ENCODE measurements at regions not wholly inside any gene's neighbourhood (a gene's known extent, or its start where the extent isn't known, plus 50 kb on each side); places are given as distances from the start of the nearest gene placed in this dataset.
"Not testable (repeated sequence)": the region's sequence is repeated elsewhere in the genome, so short reads cannot be mapped to it uniquely, and the experiment has no call there.

DNA sequence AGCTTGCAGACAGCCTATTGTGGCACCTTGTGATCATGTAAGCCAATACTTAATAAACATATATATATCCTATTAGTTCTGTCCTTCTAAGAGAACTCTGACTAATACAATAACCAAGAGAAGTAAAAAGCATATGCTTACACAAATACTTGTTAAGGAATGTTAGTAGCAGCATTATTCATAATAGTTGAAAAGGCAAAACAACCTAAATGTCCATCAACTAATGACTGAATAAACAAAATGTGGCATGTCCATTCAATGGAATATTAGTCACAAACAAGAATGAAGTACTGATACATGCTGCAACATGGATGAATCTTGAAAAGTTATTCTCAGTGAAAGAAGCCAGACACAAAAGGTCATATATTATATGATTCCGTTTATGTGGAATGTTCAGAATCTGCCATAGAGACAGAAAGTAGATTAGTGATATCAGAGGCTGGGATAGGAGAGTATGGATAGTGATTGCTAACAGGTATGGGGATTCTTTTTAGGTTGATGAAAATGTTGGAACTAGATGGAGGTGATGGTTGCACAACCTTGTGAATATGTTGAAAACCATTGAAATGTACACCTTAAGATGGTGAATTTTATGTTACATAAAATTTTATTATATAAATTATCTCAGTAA lies 112.5 kb upstream of the UNC5B start:
- Mint-ChIP-seq H3K4me1 (no peaks in the 10 kb centered on the region), H3K4me3 (no peak overlapping the region), H3K36me3 (no peaks in the 10 kb centered on the region), H3K27me3 (peaks cover 19% of the 10 kb centered on the region), H3K9me3 (no peaks in the 10 kb centered on the region), H3K27ac (no peak overlapping the region)

DNA sequence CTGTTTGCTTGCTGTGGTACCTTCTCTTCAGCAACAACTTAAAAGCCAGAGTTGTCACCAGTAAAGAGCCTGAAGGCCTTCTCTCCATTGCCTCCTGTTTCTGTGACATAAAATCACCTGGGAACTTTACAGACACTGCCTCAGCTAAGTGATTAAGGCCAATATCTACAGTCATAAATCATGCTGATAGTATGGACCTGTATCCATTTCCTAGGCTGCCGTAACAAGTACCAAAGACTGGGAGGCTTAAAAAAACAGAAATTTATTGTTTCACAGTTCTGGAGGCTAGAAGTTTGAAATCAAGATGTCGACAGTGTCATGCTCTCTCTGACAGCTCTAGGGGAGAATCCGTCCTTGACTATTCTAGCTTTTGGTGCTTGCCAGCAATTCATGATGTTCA lies 108.4 kb upstream of the UNC5B start:
- H3K27me3 Mint-ChIP-seq = peaks cover 12% of the 10 kb centered on the region
- H3K4me3 Mint-ChIP-seq = no peak overlapping the region
- no peaks in the 10 kb centered on the region for H3K9me3 Mint-ChIP-seq
- peaks cover 5% of the 10 kb centered on the region for H3K4me1 Mint-ChIP-seq
- H3K27ac Mint-ChIP-seq = no peak overlapping the region
- H3K36me3 Mint-ChIP-seq = peaks cover 3% of the 10 kb centered on the region

DNA sequence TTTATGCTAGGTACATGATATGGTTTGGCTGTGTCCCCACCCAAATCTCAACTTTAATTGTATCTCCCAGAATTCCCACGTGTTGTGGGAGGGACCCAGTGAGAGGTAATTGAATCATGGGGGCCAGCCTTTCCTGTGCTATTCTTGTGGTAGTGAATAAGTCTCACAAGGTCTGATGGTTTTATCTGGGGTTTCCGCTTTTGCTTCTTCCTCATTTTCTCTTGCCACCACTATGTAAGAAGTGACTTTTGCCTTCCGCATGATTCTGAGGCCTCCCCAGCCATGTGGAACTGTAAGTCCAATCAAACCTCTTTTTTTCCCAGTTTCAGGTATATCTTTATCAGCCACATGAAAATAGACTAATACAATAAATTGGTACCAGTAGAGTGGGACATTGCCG lies 106.2 kb upstream of the UNC5B start:
- not testable (repeated sequence) for H3K36me3 Mint-ChIP-seq, H3K27me3 Mint-ChIP-seq, H3K4me1 Mint-ChIP-seq, H3K4me3 Mint-ChIP-seq, H3K27ac Mint-ChIP-seq, H3K9me3 Mint-ChIP-seq

DNA sequence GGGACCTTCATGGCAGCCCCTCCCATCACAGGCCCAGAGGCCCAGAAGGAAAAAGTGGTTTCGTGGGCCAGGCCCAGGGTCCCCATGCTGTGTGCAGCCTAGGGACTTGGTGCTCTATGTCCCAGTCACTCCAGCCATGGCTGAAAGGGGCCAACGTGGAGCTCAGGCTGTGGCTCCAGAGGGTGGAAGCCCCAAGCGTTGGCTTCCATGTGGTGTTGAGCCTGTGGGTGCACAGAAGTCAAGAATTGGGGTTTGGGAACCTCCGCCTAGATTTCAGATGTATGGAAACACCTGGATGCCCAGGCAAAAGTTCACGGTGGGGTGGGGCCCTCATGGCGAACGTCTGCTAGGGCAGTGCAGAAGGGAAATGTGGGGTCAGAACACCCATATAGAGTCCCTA lies 105.3 kb upstream of the UNC5B start:
- not testable (repeated sequence) for H3K27ac Mint-ChIP-seq, H3K4me3 Mint-ChIP-seq, H3K36me3 Mint-ChIP-seq, H3K4me1 Mint-ChIP-seq, H3K27me3 Mint-ChIP-seq, H3K9me3 Mint-ChIP-seq

DNA sequence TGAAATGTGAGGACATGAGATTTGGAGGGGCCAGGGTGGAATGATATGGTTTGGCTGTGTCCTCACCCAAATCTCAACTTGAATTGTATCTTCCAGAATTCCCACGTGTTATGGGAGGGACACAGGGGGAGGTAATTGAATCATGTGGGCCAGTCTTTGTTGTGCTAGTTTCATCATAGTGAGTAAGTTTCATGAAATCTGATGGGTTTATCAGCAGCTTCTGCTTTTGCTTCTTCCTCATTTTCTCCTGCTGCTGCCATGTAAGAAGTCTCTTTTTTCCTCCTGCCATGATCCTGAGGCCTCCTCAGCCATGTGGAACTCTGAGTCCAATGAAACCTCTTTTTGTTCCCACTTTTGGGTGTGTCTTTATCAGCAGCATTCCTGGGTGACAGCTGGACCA lies 104.3 kb upstream of the UNC5B start:
- not testable (repeated sequence) for H3K27ac Mint-ChIP-seq, H3K27me3 Mint-ChIP-seq, H3K36me3 Mint-ChIP-seq, H3K4me3 Mint-ChIP-seq, H3K9me3 Mint-ChIP-seq, H3K4me1 Mint-ChIP-seq

DNA sequence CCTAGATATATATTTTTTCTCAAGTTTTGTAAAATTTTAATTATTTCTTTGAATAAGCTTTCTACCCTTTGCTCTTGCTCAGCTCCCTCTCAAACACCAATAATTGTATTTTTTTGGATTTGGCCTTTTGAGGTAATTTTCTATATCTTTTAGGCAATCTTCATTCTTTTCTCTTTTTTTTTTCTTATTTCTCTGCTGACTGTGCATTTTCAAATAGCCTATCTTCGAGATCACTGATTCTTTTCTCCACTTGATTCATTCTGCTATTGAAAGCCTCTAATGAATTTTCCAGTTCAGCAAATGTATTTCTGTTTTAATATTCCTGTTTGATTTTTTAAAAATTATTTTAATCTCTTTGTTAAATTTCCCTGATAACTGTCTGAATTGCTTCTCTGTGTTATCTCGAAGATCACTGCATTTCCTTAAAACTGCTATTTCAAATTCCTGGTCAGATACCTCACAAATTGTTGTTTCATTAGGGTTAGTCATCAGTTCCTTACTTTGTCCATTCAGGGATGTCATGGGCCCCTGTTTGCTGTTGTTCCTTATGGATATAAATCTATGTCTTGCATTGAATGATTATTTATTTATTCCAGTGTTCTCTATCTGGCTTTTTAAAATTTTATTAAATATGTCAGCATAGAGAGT lies 100.1 kb upstream of the UNC5B start:
- H3K36me3 Mint-ChIP-seq = peaks cover 5% of the 10 kb centered on the region
- H3K4me3 Mint-ChIP-seq = no peak overlapping the region
- H3K27me3 Mint-ChIP-seq = peaks cover 20% of the 10 kb centered on the region
- peaks cover 17% of the 10 kb centered on the region for H3K9me3 Mint-ChIP-seq
- H3K27ac Mint-ChIP-seq = no peak overlapping the region
- no peaks in the 10 kb centered on the region for H3K4me1 Mint-ChIP-seq

DNA sequence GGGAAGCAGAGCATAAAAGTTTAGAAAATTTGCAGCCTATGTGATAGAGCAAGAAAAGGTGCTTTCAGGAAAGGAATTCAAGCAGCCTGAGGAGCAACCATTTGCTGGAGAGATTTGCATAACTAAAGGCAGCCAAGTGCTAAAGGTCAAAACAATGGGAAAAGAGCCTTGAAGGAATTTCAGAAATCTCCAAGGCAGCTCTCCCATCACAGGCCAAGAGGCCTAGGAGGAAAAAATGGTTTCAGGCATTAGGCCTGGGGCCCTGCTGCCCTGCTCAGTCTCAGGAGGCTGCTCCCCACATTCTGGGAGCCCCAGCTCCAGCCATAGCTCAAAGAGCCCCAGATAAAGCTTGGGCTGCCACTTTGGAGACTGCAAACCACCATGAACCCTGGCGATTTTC lies 95.9 kb upstream of the UNC5B start:
- Mint-ChIP-seq H3K9me3 (peaks cover 25% of the 10 kb centered on the region), H3K4me3 (no peak overlapping the region), H3K27ac (no peak overlapping the region), H3K36me3 (peaks cover 5% of the 10 kb centered on the region), H3K4me1 (no peaks in the 10 kb centered on the region), H3K27me3 (peaks cover 19% of the 10 kb centered on the region)

DNA sequence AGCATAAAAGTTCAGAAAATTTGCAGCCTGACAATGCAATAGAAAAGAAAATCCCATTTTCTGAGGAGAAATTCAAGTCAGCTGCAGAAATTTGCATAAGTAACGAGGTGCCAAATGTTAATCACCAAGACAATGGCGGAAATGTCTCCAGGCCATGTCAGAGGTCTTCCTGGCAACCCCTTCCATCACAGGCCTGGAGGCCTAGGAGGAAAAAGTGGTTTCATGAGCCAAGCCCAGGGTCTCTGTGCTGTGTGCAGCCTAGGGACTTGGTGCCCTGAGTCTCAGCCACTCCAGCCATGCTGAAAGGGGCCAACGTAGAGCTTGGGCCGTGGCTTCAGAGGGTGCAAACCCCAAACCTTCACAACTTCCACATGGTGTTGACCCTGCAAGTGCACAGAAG lies 94.8 kb upstream of the UNC5B start:
- peaks cover 25% of the 10 kb centered on the region for H3K9me3 Mint-ChIP-seq
- not testable (repeated sequence) for H3K27ac Mint-ChIP-seq, H3K4me1 Mint-ChIP-seq, H3K36me3 Mint-ChIP-seq, H3K4me3 Mint-ChIP-seq
- peaks cover 25% of the 10 kb centered on the region for H3K27me3 Mint-ChIP-seq

DNA sequence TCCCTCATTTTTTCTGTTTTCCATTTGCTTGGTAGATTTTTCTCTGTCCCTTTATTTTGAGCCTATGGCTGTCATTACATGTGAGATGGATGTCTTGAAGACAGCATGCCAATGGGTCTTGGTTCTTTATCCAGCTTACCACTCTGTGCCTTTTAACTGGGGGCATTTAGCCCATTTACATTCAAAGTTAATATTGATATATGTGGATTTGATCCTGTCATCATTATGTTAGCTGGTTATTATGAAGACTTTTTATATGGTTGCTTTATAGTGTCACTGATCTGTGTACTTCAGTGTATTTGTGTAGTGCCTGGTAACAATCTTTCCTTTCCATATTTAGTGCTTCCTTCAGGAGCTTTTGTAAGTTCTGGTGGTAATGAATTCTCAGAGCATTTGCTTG lies 89.3 kb upstream of the UNC5B start:
- no peaks in the 10 kb centered on the region for H3K4me1 Mint-ChIP-seq
- no peaks in the 10 kb centered on the region for H3K36me3 Mint-ChIP-seq
- H3K9me3 Mint-ChIP-seq = peaks cover 11% of the 10 kb centered on the region
- no peak overlapping the region for H3K4me3 Mint-ChIP-seq
- H3K27me3 Mint-ChIP-seq = peaks cover 40% of the 10 kb centered on the region
- H3K27ac Mint-ChIP-seq = no peak overlapping the region

DNA sequence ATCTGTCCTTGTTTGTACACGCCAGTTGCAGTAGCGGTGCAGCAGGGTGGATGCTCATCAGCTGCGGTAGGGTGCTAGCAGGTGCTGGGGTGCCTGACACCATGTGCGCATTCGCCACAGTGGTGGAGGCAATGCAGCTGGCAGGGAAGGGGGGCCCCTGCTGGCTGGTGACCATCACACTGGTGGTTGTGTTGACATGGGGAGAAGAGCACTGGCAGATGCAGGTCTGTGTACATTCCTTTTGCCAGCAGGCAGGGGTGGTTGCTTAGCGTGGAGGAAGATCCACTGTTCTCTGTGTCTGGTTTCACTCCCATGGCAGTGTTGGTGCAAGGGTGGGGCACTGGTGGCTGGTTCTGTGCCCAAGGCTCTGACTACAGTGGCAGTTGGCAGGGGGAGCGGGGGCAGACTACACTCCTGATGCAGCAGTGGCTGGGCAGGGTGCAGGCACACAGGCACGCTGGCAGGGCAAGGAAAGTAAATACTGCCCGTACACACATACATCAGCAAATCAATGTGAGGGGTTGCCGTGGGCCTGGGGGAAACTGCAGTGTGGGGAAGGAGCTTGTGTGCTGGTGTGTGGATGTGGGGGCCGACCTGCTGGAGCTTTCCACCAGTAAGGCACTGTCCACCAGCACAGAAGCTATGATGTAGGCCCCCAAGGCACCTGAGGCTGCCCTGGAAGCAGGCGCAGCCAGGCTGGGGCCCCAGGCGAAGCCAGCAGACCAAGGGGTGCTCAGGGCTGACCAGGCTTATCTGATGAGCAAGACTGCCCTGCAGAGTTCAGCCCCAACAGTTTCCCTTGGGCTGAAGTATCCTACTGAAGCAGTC lies 87.2 kb upstream of the UNC5B start:
- H3K36me3 Mint-ChIP-seq = no peaks in the 10 kb centered on the region
- no peak overlapping the region for H3K27ac Mint-ChIP-seq
- H3K27me3 Mint-ChIP-seq = peaks cover 39% of the 10 kb centered on the region
- no peak overlapping the region for H3K4me3 Mint-ChIP-seq
- peaks cover 6% of the 10 kb centered on the region for H3K4me1 Mint-ChIP-seq
- H3K9me3 Mint-ChIP-seq = peaks cover 8% of the 10 kb centered on the region

DNA sequence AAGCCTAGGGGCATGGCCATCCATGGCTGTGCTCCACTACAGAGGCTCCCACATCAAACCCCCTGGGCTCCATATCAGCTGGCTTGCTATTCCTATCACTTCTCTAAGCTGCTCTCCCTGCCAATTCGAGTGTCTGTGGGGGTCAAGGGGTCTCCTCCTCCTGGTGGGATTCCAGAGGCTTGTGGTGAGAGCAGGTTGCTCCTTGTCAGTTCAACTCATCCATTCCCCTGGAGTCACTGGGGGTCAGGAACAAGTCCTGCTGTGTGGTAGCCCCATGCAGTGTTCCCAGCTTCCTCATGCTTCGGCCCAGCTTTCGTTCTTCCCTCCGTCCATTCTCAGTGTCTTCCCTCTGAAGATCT lies 86.6 kb upstream of the UNC5B start:
- Mint-ChIP-seq H3K4me3 (no peak overlapping the region), H3K27me3 (peaks cover 37% of the 10 kb centered on the region), H3K9me3 (peaks cover 4% of the 10 kb centered on the region), H3K4me1 (peaks cover 6% of the 10 kb centered on the region), H3K36me3 (no peaks in the 10 kb centered on the region), H3K27ac (peak overlapping the region; percentile 75)

DNA sequence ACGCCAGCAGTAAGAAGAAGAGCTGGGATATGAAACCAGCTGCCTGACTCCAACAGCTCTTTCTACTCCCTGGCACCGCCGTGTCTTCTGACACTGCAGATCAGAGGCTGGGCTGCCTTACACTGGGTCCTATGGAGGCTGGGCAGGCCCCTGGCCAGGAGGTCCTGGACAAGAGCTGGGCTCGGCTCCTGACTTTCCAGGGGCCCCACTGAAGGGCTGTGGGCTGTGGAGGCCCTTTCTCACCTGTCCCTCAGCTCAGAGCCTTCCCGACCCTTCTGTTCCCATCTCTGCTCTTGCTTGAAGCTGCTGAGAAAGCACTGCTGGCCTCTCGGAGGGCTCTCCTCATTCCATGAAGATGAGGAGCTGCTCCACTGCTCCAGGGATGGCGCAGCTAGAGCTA lies 85.9 kb upstream of the UNC5B start:
- no peak overlapping the region for H3K4me3 Mint-ChIP-seq
- H3K36me3 Mint-ChIP-seq = no peaks in the 10 kb centered on the region
- H3K27me3 Mint-ChIP-seq = peaks cover 36% of the 10 kb centered on the region

DNA sequence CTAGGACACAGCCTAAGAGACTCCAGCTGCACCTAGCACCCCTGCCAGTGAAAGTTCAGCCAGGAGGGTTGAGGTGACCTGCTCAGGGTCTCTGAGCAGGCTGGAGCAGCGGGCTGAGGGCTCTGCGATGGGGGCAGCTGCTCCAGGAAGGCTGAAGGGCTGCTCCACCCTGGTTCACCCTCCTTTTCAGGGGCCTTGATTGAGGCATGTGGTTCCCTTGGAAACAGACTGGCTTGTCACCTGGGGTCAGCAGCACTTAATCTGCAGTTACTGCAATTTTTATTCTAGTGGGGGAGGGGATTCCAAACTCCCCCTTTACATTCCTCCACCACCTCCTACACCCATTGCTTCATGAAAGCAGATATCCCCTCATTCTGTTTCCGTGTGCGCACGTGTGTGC lies 85.3 kb upstream of the UNC5B start:
- Mint-ChIP-seq H3K9me3 (no peaks in the 10 kb centered on the region), H3K36me3 (no peaks in the 10 kb centered on the region)

More for the DNA sequence above, 85.9 kb upstream of the UNC5B start:
- Mint-ChIP-seq H3K27ac (no peak overlapping the region), H3K9me3 (no peaks in the 10 kb centered on the region), H3K4me1 (peaks cover 6% of the 10 kb centered on the region)

DNA sequence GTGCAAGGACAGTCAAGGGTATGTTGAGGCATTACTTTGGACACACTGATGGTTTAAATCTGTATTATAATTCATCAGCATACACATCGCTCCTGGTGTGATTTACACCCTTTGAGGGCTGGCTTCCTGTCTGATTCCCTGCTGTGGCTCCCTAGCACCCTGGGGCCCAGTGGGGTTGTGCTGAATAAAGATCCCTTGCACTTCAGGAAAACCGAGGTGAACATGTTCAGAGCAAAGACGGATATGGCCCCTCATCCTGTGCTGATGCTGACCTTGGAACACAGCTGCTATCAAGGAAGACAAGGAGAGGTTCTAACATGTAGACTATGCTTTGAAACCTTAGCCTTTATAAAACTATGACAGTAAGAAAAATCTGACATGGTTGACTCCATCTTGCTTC lies 84.6 kb upstream of the UNC5B start:
- H3K4me3 Mint-ChIP-seq = no peak overlapping the region
- H3K36me3 Mint-ChIP-seq = no peaks in the 10 kb centered on the region
- peaks cover 29% of the 10 kb centered on the region for H3K27me3 Mint-ChIP-seq
- peaks cover 6% of the 10 kb centered on the region for H3K4me1 Mint-ChIP-seq
- H3K27ac Mint-ChIP-seq = no peak overlapping the region
- H3K9me3 Mint-ChIP-seq = no peaks in the 10 kb centered on the region

More for the DNA sequence above, 85.3 kb upstream of the UNC5B start:
- H3K4me1 Mint-ChIP-seq = peaks cover 6% of the 10 kb centered on the region
- no peak overlapping the region for H3K27ac Mint-ChIP-seq
- peaks cover 34% of the 10 kb centered on the region for H3K27me3 Mint-ChIP-seq
- H3K4me3 Mint-ChIP-seq = no peak overlapping the region

DNA sequence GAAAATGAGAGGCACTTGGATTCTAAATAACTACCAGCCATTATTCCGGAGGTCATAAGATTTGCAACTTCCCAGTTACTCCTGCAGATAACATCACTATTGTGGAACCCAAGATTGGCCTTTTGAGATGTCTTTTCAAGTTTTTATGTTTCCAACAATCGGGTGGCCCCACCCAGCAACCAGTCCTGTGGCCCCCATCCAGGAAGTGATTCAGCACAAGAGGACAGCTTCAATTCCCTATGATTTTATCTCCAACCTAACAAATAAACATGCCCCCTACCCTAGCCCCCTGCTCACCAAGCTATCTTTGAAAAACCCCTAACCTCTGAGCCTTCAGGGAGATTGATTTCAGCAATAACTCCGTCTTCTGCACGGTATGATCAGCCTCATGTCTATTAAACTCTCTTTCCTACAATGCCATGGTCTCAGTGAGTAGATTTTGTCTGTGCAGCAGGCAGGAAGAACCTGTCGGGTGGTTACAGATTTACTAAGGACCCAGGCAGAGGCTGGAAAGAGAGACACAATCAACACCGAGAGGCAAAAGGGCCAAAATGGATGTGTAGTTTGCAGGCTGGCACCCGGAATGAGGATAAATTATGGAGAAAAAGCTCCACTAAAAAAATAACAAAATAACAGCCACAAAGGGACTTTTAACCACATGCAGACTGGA lies 83.9 kb upstream of the UNC5B start:
- Mint-ChIP-seq H3K4me1 (peaks cover 6% of the 10 kb centered on the region), H3K27me3 (peaks cover 27% of the 10 kb centered on the region), H3K36me3 (no peaks in the 10 kb centered on the region), H3K4me3 (no peak overlapping the region), H3K9me3 (no peaks in the 10 kb centered on the region), H3K27ac (no peak overlapping the region)

DNA sequence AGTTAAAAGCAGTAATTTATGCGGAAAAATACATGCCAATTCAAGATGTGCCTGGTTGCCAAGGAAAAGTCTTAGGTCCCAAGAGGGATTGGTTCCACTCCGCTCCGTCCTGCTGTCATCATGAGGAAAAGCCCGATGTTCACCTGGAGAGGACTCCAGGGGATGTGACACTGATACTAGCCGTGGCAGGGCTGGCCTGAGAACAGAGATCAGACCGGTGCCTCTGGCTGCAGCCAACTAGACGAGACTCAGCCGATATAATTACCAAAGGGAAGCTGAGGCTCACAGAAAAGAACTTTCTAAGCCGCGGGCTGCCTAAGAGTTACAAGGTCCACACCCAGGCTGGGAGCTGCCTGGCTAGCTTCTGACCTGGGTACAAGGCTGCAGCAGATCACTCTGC lies 81.3 kb upstream of the UNC5B start:
- H3K27me3 Mint-ChIP-seq = peaks cover 11% of the 10 kb centered on the region
- no peak overlapping the region for H3K27ac Mint-ChIP-seq
- H3K36me3 Mint-ChIP-seq = no peaks in the 10 kb centered on the region
- no peaks in the 10 kb centered on the region for H3K9me3 Mint-ChIP-seq
- peaks cover 6% of the 10 kb centered on the region for H3K4me1 Mint-ChIP-seq
- H3K4me3 Mint-ChIP-seq = no peak overlapping the region

Measured in activated naive CD4-positive, alpha-beta T cell treated with anti-CD3 and anti-CD28 coated beads, Interleukin-2, amount 50 U/mL, for 24 hours (primary cell).